Spleen (tissue), 7 donors: ENCODE measurements at regions not wholly inside any gene's neighbourhood (a gene's known extent, or its start where the extent isn't known, plus 50 kb on each side); places are given as distances from the start of the nearest gene placed in this dataset.

Source experiments
- CTCF ChIP-seq, 11 experiments: fragments of 200-600 bp in 7 of 11; fragments of 450-650 bp in 4 of 11; sonication (generic) in 4 of 11; IDR thresholded peaks in 8 of 11; conservative IDR thresholded peaks in 3 of 11; 1 replicate in 7 of 11; 2 replicates in 4 of 11; pipeline versions ENCODE4 v1.4.0 to v1.8.0; 2016 to 2021; ENCODE audit warnings: antibody characterized with exemption in 11 of 11, inconsistent platforms in 4 of 11, mild to moderate bottlenecking in 1 of 11
- POLR2A ChIP-seq, 3 donors: fragments of 450-650 bp; IDR thresholded peaks; one replicate each; pipeline ENCODE4 v1.5.1; 2017; ENCODE audit warnings: antibody characterized with exemption in 3 of 3, mild to moderate bottlenecking in 1 of 3
- POLR2AphosphoS5 ChIP-seq, 3 donors: sonication (generic); formaldehyde crosslinking; IDR thresholded peaks; one replicate each; pipeline ENCODE4 v1.5.1; 2017; ENCODE audit warnings: antibody characterized with exemption in 3 of 3
- donor health status: DM: no; HTN: no; CAD: no; lungs with moderate emphysema.
- donor health status: DM: no; HTN: no; CAD: no.
- donor health status: DM: no; HTN: no; CAD: no.

- no peak for TF ChIP-seq CTCF (IDR thresholded peaks at IDR 0.05 in 8 of 11, conservative IDR thresholded peaks at IDR 0.05 in 3 of 11)
- TF ChIP-seq POLR2A (IDR thresholded peaks at IDR 0.05) = no peak
- TF ChIP-seq POLR2AphosphoS5 (IDR thresholded peaks at IDR 0.05) = no peak
Measured at GRCh38 chr10:62939698-62940097, 123.5 kb upstream of the EGR2 start.
